DND-41 (cell line): ENCODE measurements at regions not wholly inside any gene's neighbourhood (a gene's known extent, or its start where the extent isn't known, plus 50 kb on each side); places are given as distances from the start of the nearest gene placed in this dataset.

ENCODE experiments used
- CTCF ChIP-seq: IDR thresholded peaks from 2 replicates; pipeline ENCODE4 v1.5.1; 2012; ENCODE audit warnings: borderline replicate concordance, low read length, moderate library complexity, mild to moderate bottlenecking; ENCODE audit not compliant: poor library complexity, severe bottlenecking; ENCODE audit errors: extremely low read depth
- EZH2 ChIP-seq: IDR thresholded peaks from 3 replicates; pipeline ENCODE4 v1.6.1; 2012; ENCODE audit warnings: borderline replicate concordance, low read depth, mild to moderate bottlenecking, moderate library complexity, low read length, inconsistent platforms; ENCODE audit not compliant: severe bottlenecking

- no peak for TF ChIP-seq CTCF
- no peak for TF ChIP-seq EZH2
Observed at GRCh38 chr5:174177976-174178605, 132.6 kb downstream of the NSG2 start.
